Aorta (tissue), 5 donors: ENCODE measurements at regions not wholly inside any gene's neighbourhood (a gene's known extent, or its start where the extent isn't known, plus 50 kb on each side); places are given as distances from the start of the nearest gene placed in this dataset.

Source experiments
- ATAC-seq: fragments of 200-7000 bp; cut with Tn5 transposase; one replicate; pipeline ENCODE4 v1.9.1; 2022; ENCODE audit warnings: moderate library complexity; ENCODE audit not compliant: low FRiP score
- DNase-seq, 2 donors: peaks; one replicate each; pipeline ENCODE4 v3.0.0-alpha.2; 2020
- H3K27ac ChIP-seq, 2 donors: one replicate each; pipeline ENCODE4 v1.5.1; 2013; ENCODE audit warnings: low read length in 2 of 2, mild to moderate bottlenecking in 2 of 2, moderate library complexity in 2 of 2, control low read depth in 1 of 2, inconsistent platforms in 1 of 2, low read depth in 1 of 2
- H3K27me3 ChIP-seq, 2 donors: one replicate each; pipeline ENCODE4 v1.6.1; 2013; ENCODE audit warnings: control low read depth in 1 of 2, low read length in 1 of 2, mild to moderate bottlenecking in 1 of 2, moderate library complexity in 1 of 2; ENCODE audit not compliant: insufficient read depth in 2 of 2, control insufficient read depth in 1 of 2
- H3K36me3 ChIP-seq, 2 donors: one replicate each; pipeline ENCODE4 v1.6.1; 2013; ENCODE audit warnings: control low read depth in 1 of 2, low read length in 1 of 2, mild to moderate bottlenecking in 1 of 2; ENCODE audit not compliant: insufficient read depth in 2 of 2, control insufficient read depth in 1 of 2
- H3K4me1 ChIP-seq, 2 donors: one replicate each; pipeline ENCODE4 v1.6.1; 2013; ENCODE audit warnings: low read length in 2 of 2, control low read depth in 1 of 2, mild to moderate bottlenecking in 1 of 2, moderate library complexity in 1 of 2; ENCODE audit not compliant: insufficient read depth in 2 of 2, control insufficient read depth in 1 of 2
- H3K4me3 ChIP-seq, 2 donors: one replicate each; pipeline ENCODE4 v1.5.1; 2013; ENCODE audit warnings: low read length in 2 of 2, control low read depth in 1 of 2, mild to moderate bottlenecking in 1 of 2
- H3K9me3 ChIP-seq: one replicate; pipeline ENCODE4 v1.6.1; 2013; ENCODE audit warnings: mild to moderate bottlenecking, low read length; ENCODE audit not compliant: control insufficient read depth
- WGBS, 2 donors: extraction: QIAGEN DNeasy Blood & Tissue Kit; methylation state at CpG; one replicate each; pipeline ENCODE4 v1.1.7; 2013; 5-methylcytosine and 5-hydroxymethylcytosine counted together
- intact Hi-C, 2 donors: fragments of 100-400 bp; cut with DNase I; formaldehyde crosslinking; loops; one replicate each; pipeline versions ENCODE4 v1.14.2 to v1.15.0; 2022
- donor health status: healthy with polysubstance abuse.
- donor health status: Bipolar disorder and iron deficiency.
- donor health status: DM: no; HTN: no; CAD: no.
- donor health status: DM: no; HTN: no; CAD: no.
- donor health status: DM: yes; HTN: yes; CAD: no.

- no peak for DNase-seq
- no peak for ATAC-seq
- Histone ChIP-seq H3K9me3 (no peaks in the 10 kb centered on the region), H3K36me3 (no peaks in the 10 kb centered on the region), H3K27ac (no peak overlapping the region), H3K27me3 (no peaks in the 10 kb centered on the region), H3K4me1 (peaks cover 0 to 2% of the 10 kb centered on the region in 2 donors), H3K4me3 (no peak overlapping the region)
- WGBS, 2 donors = 55 to 59% methylated on average over 2 of the region's 2 CpGs
- intact Hi-C loops = no loop called here
Observed at GRCh38 chr7:49308787-49309186, 384.4 kb downstream of the CDC14C start.

DNA sequence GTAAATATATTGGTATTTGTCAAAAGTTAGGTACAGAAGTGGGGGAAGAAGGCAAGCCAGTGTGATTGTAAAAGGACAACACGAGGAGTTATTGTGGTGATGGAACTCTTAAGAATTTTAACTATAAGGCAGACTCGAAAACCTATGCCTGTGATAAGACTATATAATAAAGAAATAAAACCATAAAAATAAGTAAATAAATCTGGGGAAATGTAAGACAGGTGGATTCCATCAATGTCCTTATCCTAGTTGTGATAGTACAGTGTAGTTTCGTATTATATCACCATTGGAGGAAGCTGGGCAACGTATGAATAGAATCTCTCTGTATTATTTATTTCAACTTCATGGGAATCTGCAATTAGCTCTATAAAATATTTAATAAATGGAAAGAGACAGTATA is 395.7 kb downstream of the CDC14C start:
- DNase-seq = no peak
- H3K27me3 ChIP-seq = no peaks in the 10 kb centered on the region
- no peaks in the 10 kb centered on the region for H3K9me3 ChIP-seq
- H3K4me3 ChIP-seq = no peak overlapping the region
- WGBS, 2 donors = 75 to 76% methylated on average over 4 of the region's 4 CpGs
- no peak overlapping the region for H3K27ac ChIP-seq
- no peaks in the 10 kb centered on the region for H3K4me1 ChIP-seq
- ATAC-seq = no peak
- no peaks in the 10 kb centered on the region for H3K36me3 ChIP-seq
- intact Hi-C loops = no loop called here

GRCh38 chr7:49321843-49322242 is 397.5 kb downstream of the CDC14C start:
- DNase-seq (no peak), ATAC-seq (no peak)
- 86 to 88% methylated on average over 1 of the region's 1 CpG for WGBS, 2 donors
- Histone ChIP-seq H3K36me3 (no peaks in the 10 kb centered on the region), H3K27ac (no peak overlapping the region), H3K4me1 (no peaks in the 10 kb centered on the region), H3K9me3 (no peaks in the 10 kb centered on the region), H3K4me3 (no peak overlapping the region), H3K27me3 (no peaks in the 10 kb centered on the region)
- intact Hi-C loops = no loop called here

- no peak for ATAC-seq
Observed at GRCh38 chr7:49322476-49322875, 398.1 kb downstream of the CDC14C start.

GRCh38 chr7:49324040-49324439 is 399.7 kb downstream of the CDC14C start:
- Histone ChIP-seq H3K36me3 (no peaks in the 10 kb centered on the region), H3K27ac (no peak overlapping the region), H3K27me3 (no peaks in the 10 kb centered on the region), H3K4me1 (no peaks in the 10 kb centered on the region), H3K4me3 (no peak overlapping the region), H3K9me3 (no peaks in the 10 kb centered on the region)
- WGBS, 2 donors = 61 to 72% methylated on average over 3 of the region's 3 CpGs
- intact Hi-C loops = no loop called here
- DNase-seq = no peak
- ATAC-seq = no peak

More at GRCh38 chr7:49322476-49322875, 398.1 kb downstream of the CDC14C start:
- Histone ChIP-seq H3K36me3 (no peaks in the 10 kb centered on the region), H3K9me3 (no peaks in the 10 kb centered on the region), H3K4me3 (no peak overlapping the region), H3K27ac (no peak overlapping the region), H3K4me1 (no peaks in the 10 kb centered on the region), H3K27me3 (no peaks in the 10 kb centered on the region)
- DNase-seq = no peak
- intact Hi-C loops = no loop called here

- Histone ChIP-seq H3K4me1 (no peaks in the 10 kb centered on the region), H3K27me3 (no peaks in the 10 kb centered on the region), H3K9me3 (no peaks in the 10 kb centered on the region), H3K4me3 (no peak overlapping the region), H3K27ac (no peak overlapping the region), H3K36me3 (no peaks in the 10 kb centered on the region)
- 72 to 75% methylated on average over 1 of the region's 1 CpG for WGBS, 2 donors
- no peak for DNase-seq
- no peak for ATAC-seq
- intact Hi-C loops = no loop called here
Observed at GRCh38 chr7:49324707-49325106, 400.4 kb downstream of the CDC14C start.

DNA sequence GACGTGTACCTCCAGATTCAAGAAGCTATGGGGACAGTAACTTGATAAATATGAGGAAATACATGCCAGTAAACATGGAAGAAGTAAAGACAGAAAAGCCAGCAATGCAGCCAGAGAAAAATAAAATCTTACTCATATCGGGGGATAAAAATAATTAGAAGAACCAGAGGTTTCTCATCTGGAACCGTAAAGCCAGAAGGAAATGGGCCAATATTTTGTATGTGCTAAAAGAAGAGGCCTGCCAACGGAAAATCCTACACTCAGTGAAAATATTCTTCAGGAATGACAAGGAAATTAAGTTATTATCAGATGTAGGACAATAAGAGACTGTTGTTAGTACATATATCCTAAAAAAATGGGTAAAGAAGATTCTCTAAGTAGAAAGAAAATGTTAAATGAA is 401.2 kb downstream of the CDC14C start:
- 65 to 66% methylated on average over 4 of the region's 4 CpGs for WGBS, 2 donors
- H3K27ac ChIP-seq = no peak overlapping the region
- no peak overlapping the region for H3K4me3 ChIP-seq
- no peaks in the 10 kb centered on the region for H3K36me3 ChIP-seq
- intact Hi-C loops = no loop called here
- ATAC-seq (no peak), DNase-seq (no peak)
- no peaks in the 10 kb centered on the region for H3K4me1 ChIP-seq
- H3K27me3 ChIP-seq = no peaks in the 10 kb centered on the region
- H3K9me3 ChIP-seq = no peaks in the 10 kb centered on the region

DNA sequence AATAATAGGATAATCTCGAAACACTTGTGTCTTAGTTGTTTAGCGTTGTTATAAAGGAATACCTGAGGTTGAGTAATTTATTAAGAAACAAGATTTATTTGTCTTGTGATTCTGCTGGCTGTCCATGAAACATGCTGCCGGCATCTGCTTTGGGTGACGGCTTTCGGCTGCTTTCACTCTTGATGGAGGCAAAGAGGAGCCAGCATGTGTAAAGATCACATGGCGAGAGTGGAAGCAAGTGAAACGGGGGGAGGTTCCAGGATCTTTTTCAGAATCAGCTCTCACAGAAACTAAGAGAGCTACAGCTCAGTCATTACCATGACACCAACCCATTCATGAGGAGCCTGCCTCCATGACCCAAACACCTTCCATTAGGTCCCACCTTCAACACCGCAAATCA is 402.8 kb downstream of the CDC14C start:
- Histone ChIP-seq H3K4me3 (no peak overlapping the region), H3K9me3 (no peaks in the 10 kb centered on the region), H3K27ac (no peak overlapping the region), H3K4me1 (no peaks in the 10 kb centered on the region), H3K36me3 (no peaks in the 10 kb centered on the region), H3K27me3 (no peaks in the 10 kb centered on the region)
- WGBS, 2 donors = 85 to 88% methylated on average over 8 of the region's 8 CpGs
- ATAC-seq (no peak), DNase-seq (no peak)
- intact Hi-C loops = no loop called here

GRCh38 chr7:49333180-49333881 is 409.0 kb downstream of the CDC14C start:
- H3K4me3 ChIP-seq = no peak overlapping the region
- H3K36me3 ChIP-seq = no peaks in the 10 kb centered on the region
- no peaks in the 10 kb centered on the region for H3K9me3 ChIP-seq
- no peaks in the 10 kb centered on the region for H3K4me1 ChIP-seq
- 72% methylated on average over 4 of the region's 4 CpGs for WGBS, 2 donors
- no peak for ATAC-seq
- no peak for DNase-seq
- intact Hi-C loops = no loop called here
- H3K27me3 ChIP-seq = no peaks in the 10 kb centered on the region
- H3K27ac ChIP-seq = no peak overlapping the region
